Esophagus mucosa (tissue), 1 donor: ENCODE measurements at regions not wholly inside any gene's neighbourhood (a gene's known extent, or its start where the extent isn't known, plus 50 kb on each side); places are given as distances from the start of the nearest gene placed in this dataset.
A peak's percentile ranks its signal among the peaks of the same experiment; 100 is the strongest.

Source experiments
- ATAC-seq: fragments of 200-7000 bp; cut with Tn5 transposase; one replicate; pipeline ENCODE4 v1.9.1; 2020
- donor health status: DM: yes; HTN: yes; CAD: no.

- ATAC-seq: peak; percentile 60
These were observed 185.1 kb downstream of the CLIC5 start for GRCh38 chr6:45830441-45831139.

GRCh38 chr6:45829873-45830272 is 185.8 kb downstream of the CLIC5 start:
- ATAC-seq: no peak

GRCh38 chr6:45827952-45828530 is 187.6 kb downstream of the CLIC5 start:
- ATAC-seq: no peak

- no peak for ATAC-seq
These were observed 192.8 kb downstream of the CLIC5 start for GRCh38 chr6:45822873-45823272.

GRCh38 chr6:45822246-45822812 is 193.3 kb downstream of the CLIC5 start:
- ATAC-seq: no peak

DNA sequence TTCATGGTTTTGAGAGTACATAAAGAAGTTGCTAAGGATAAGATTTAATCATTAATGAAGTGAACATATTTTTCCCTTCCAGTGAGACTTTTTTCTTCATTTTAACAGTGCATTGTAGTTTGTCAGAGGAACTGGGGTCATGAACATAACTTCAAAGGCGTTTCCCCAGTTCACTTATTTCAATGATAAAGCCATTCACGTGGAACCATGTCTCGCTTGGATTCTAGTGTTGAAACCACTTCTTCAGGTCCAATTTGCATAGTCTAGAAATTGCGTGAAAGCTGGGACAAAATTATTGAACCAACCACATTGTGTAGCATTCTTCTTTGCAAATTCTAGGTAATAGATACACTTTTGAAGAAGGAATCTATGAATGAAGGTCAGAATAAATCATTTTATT is 197.0 kb downstream of the CLIC5 start:
- ATAC-seq: no peak

- ATAC-seq: no peak
These were observed 198.9 kb downstream of the CLIC5 start for GRCh38 chr6:45816674-45817297.

GRCh38 chr6:45815466-45816125 is 200.1 kb downstream of the CLIC5 start:
- ATAC-seq: no peak

GRCh38 chr6:45814772-45815171 is 200.9 kb downstream of the CLIC5 start:
- no peak for ATAC-seq

GRCh38 chr6:45813943-45814342 is 201.7 kb downstream of the CLIC5 start:
- no peak for ATAC-seq

DNA sequence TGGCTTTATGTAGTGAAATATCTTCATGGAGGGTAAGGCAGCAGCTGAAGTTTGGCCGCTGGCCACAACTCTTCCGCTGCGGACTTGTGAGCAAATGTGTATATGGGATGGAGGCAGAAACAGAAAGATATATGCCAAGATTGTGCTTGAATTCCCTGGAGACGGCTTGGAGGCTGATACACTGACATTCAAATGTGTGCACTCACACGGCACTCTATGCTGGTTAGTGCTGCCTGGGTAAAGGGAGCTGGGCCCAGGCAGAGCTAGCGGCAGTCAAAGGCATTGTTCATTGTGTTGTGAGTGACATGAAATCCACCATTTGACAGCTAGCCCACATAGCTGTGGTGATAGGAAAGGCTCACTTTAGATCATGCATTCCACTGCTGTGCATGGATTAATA is 202.7 kb downstream of the CLIC5 start:
- no peak for ATAC-seq

DNA sequence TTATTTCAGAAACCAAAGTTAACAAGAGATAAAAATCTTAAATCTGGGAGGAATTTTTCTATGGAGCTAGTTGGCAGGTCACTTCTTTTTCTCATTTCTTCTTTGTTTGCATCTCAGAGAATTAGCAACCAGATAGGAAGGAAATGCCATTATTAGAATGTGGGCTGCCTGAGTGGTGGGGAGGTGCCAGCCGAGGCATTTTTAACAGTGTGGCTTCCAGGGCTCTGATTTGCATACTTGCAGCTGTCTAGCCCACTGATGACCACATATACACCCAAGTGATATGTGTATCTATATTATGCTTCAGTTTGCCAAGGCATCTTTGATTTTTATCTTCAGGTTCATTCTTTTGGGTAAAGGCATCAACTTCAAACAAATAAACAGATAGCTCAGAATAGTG is 206.7 kb downstream of the CLIC5 start:
- ATAC-seq: no peak

- ATAC-seq: no peak
These were observed 207.5 kb downstream of the CLIC5 start for GRCh38 chr6:45808042-45808645.

DNA sequence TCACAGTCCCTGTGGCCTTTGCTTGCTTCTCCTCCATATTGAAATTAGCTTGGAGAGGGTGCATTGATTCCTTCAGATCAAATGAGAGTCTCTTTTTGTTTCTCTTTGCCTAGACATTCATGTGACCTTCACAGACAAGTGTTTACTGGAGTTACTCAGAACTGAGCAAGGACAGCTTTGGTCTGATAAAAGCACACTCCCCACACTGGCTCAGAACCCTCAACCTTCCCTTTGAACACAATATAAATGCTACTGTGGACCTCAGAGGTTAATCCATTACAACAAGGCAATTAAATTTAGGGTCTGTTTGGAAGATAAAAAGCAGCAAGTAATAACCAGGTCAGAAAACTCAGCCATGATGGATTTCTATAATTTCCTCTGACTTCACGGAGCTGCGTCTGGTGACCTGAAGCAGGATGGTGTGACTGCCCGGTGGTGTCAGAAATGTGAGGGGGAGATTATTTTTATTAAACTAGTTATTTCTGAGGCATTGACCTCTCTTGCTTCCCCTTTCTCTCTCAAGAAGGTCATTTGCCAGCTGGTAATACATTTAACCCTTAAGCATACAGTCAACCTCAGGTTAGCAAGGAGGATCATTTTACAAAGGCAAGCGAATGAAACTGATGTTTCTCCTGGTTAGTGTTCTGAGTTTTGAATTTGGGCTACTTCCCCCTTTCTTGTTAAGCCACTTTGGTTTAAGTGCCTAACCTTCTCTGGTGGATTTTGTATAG is 208.2 kb downstream of the CLIC5 start:
- no peak for ATAC-seq

DNA sequence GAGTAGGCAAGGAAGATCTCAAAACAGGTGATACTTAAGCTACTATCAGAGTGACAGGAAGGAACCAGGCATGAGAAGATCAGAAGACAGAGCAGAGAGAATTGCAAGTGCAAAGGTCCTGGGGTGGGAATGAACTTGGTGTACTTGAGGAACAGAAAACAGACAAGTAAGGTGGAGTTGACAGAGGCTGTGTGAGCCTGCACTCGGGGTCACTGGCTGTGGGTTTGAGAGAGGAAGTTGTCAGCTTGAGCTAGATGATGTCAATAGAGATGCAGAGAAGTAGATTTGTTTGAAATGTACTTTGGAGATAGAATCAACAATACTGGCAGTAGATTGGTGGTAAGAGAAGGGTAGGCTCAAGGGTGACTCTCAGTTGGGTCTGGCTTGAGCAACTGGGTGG is 209.5 kb downstream of the CLIC5 start:
- ATAC-seq: no peak

GRCh38 chr6:45803071-45803470 is 212.6 kb downstream of the CLIC5 start:
- ATAC-seq: no peak

DNA sequence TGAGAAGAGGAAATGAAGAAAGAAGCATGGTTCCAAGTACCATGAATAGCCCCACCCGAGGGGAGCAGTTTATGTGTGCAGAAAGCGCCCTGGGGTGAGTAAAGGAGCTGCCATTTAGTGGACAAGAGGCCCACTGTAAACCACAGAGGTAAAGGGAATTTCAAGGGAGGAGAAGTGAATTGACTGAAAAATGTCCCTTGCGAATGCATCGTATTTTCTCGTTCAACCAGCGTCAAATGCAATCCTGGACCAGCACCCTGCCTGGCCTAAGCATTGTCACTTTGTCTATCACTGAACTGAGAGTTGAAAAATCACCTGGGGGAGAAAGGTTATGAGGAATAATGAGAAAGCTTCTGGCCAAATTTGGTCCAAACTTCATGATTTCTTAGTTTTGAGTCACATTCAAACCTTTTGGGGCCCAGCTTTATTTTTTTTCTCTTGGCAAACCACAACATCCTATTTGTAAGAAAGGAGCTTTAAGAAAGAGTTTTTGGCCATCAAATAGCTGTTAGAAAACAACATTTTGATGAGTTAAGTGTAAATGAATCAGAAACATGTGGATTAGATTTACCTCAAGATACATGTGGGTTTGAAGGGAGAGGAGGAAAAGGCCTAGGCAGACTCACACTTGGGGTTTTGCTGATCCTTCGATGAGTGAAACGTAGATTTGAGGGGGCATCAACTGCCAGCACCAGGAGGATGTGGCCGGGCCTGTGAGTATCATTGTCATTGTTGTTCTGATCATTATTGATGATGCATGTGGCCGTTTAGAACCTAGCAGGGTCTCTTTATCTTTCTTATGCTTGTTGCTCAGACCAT is 214.0 kb downstream of the CLIC5 start:
- ATAC-seq: no peak

DNA sequence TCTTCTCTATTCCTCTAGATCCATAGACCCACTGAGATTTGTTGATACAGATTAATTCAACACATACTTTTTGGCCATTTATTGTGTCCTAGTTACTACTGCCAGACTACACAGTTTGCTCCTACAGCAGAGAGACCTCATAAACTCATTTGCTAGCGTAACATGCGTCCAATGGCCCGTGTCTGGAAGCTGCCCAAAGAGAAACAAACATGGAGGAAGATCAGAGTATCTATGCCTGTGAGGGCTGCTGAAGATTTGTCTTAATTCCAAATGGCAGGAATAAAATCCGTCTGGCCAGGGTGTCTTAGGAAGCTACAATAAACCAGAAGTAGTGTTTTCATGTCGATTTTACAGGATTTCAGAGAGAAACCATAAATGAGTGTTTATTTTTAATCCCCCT is 214.7 kb downstream of the CLIC5 start:
- ATAC-seq: no peak

- no peak for ATAC-seq
These were observed 220.0 kb downstream of the CLIC5 start for GRCh38 chr6:45795678-45796077.

GRCh38 chr6:45794465-45794864 is 221.2 kb downstream of the CLIC5 start:
- no peak for ATAC-seq
